NCI-H146 treated with DMSO at 0.1 percent for 48 hours (cell line): ENCODE measurements at regions not wholly inside any gene's neighbourhood (a gene's known extent, or its start where the extent isn't known, plus 50 kb on each side); places are given as distances from the start of the nearest gene placed in this dataset.
"Not testable (repeated sequence)": the region's sequence is repeated elsewhere in the genome, so short reads cannot be mapped to it uniquely, and the experiment has no call there.

Experiments
- DNase-seq: peaks from one replicate; lab custom pipeline; 2025; ENCODE audit not compliant: unreplicated experiment; lab: John Stamatoyannopoulos, UW

DNA sequence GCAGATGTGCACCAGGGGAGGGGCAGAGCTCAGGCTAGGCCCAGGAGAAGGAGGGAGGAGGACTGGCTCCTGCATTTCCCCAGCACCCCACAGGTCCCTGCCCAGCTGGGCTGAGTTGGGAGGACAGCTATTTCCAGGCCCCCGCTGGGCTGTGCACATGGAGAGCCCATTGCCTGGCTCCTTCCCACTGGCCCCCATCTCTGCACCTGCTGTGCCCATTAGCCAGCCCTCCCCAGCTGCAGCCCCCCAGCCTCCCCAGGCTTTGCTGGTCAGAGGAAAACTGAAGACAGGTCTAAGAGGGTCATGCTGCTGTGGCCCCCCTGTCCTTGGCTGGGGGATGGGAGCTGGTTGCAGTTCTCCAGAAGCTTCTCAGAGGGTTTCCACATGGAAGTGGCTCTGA, 81.8 kb upstream of the SHANK2 start:
- DNase-seq = no peak

DNA sequence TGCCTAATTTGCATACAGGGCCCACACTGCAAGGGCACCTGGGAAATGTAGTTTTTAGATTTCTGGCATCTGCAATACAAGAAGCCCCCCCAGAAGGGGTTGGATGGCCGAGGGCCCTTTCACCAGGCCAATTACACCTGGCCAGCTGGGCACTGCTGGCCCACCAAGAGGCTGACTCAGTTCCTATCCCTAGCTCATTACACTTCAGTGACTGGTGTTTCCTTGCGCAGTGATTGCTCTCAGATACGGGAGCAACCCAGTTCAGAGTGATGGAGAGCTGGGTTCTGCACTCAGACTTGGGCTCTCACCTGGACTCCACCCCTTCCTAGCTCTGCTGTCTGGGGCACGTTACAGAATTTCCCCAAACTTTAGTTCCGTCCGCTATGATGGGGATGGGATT, 81.1 kb upstream of the SHANK2 start:
- DNase-seq = no peak

DNA sequence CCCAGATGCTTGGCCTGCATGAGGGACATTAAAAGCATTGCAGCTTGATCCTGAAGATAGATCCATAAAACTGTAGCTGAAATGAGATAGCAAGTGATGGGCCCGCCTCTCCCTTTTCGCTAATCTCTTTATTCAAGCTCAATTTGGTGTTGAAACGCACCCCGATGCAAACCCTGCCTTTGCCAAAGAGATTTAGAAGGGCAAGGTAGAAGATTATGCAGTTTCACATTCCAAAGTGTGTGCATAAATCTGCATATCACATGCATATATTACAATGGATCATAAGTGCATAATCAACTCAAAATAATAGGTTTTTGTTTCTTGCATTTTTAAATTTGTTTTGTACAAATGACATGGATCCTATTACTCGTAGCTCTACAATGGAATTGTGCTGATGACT, 80.1 kb upstream of the SHANK2 start:
- DNase-seq = no peak

DNA sequence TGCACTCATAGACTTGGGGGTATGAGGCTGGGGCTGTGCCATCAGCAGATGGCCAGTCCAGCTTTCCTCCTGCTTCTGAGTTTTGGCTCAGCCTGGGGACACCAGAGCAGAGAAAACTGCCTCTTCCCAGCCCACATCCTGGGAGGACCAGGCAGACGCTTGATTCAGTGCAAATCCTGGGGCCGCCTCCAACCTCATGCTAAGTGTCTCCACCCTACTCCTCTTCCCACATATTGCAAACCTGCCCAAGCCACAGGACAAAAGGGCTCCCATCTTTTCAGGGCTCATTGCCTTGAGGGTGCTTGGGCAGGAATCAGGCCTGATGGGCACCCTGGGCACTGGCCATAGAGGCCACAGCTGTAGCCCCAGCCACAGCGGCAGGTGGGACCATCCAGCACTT, 79.7 kb upstream of the SHANK2 start:
- DNase-seq = no peak

DNA sequence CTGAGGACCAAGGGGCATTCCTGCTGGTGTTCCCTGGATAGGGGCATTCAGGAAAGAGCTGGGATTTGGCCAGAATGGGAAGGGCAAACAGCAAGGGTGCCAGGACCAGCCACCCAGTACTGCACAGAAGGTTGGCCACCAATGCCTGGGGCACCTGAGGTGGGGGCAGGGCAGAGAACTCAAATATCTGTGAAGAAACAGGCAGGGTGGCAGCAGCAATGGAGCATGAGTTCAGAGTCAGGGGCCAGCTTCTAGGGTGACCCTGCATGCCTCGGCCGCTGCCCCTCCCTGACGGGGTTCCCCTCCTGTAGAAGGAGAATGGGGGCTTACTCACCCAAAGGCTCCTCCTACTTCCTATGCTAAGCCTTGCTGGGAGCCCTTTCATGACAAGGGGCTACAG, 79.3 kb upstream of the SHANK2 start:
- no peak for DNase-seq

DNA sequence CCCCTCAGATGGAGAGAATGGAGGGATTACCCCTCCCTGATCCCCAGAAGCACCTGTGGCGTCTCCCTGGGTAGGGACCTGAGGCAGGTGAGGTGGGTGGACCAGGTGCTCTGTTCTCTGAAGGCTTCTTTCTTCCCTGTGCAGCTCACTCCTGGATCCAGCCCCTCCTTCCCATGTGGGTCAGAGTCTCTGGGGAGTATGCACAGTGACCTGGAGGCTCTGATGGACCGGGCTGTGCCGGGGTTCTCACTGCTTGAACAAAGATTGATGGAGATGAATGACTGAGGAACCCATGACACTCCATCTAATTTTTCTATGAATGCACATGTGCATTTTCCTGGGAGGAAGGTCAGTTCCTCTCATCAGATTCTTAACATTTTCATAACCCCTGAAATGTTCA, 78.6 kb upstream of the SHANK2 start:
- no peak for DNase-seq

DNA sequence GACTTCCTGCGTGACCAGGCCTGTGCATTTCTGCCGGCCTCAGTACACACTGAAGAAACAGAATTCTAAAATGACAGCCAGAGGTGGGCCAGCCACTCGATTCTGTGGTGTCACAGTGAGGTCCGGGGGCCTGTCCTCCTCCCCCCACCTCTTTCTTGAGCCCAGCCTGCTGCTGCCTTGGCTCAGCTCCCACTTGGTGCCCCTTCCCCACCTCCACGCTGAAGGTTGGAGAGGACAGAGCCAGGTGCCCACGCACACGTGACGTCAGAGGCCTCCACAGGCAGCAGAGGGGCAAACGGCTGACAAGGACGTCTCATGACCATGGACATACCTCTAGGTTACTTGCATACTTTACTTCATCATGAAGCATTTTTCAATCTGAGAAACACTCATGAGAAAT, 78.0 kb upstream of the SHANK2 start:
- no peak for DNase-seq

DNA sequence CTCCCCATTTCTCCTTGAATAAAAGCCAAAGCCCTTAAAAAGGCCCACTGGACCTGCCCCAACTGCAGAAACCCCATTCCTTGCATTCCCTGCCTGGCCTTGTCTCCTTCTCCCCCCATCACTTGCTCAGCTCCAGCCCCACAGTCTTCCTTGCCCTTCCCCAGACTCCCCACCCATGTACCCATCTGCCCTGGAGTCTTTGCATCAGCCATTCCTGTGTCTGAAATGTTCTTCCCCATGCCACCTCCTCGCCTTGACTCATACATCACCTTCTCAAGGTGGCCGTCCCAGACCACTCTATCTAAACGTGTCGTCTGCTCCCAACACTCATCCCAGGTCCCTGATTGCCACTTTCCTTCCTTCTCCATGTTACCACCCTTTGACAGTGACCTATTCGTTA, 77.4 kb upstream of the SHANK2 start:
- DNase-seq = no peak

DNA sequence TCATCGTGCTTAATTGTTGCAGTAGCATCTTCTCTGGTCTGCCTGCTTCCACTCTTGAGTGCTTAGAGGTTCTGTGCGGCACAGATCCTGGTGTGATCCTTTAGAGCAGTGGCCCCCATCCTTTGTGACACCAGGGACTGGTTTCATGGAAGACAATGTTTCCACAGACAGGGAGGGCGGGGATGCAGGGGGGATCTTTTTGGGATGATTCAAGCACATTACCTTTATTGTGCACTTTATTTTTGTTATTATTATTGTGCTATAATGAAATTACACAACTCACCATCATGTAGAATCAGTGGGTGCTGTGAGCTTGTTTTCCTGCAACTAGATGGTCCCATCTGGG, 76.8 kb upstream of the SHANK2 start:
- DNase-seq = no peak

DNA sequence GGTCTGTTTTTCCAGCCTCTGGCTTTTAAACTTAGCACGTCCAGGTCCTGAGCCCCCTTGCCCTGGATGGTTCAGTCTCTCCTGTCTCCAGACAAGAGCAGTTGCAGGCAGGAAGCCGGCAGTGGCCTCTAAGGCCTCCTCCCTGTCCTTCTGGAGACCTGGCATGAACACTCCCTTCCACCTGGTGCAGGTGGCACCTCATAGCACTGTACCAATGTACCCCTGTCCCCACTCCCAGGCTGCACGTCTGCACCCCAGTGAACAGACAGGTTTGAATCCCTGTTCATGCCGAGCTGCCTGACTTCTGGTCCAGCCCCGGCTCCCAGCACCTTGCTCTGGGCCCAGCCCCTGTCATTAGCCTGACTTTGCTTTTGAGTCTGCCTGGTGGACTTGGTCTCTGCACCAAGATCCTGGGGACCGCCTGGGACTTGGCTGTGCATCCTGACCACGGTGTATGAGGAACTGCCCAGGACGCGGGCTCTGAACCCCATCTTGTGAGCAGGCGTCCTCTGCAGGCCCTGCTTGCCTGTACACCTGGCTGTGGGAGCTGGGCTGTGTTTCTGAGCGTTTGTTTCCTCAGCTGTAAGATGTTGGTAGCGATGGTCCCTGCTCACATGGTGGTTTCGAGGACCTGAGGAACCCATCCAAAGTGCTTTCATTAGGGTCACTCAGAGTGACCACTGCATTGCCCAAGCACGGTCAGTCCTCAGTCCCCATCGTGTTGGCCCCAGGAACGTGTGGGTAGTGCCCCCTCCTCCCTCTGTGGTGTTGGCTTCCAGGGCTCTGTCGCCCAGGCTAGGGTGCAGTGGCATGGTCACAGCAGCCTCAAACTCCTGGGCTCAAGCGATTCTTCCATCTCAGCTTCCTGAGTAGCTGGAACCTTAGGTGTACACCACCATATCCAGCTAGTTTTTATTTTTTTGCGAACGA, 75.0 kb upstream of the SHANK2 start:
- no peak for DNase-seq

DNA sequence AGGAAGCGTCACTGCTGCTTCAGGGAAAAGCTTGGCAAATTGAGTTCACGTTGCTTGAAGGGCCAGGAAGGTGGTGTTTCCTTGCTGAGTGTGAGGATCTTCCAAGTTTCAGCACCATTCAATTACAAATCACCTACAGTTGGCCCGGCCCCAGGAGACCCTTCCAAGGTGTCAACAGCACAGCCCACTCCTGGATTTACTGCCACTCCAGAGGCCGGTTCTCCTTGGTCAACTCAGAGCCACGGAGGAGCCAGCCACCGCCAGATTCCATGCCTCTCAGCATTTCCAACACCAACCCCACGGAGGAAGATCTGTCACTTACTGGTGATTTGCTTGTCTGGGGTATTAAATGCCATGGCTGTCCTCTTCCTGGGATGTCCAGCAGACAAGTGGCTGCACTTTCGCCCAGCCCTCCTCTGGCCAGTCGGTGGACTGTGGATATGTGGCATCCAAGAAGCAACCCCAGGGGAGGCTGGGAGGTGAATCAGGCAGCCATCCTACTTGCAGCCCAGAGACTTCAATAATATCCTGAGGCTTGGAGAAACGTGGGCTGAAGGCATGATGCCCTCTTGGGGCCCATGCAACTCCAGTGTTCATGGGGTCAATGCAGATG, 74.1 kb upstream of the SHANK2 start:
- DNase-seq = no peak

DNA sequence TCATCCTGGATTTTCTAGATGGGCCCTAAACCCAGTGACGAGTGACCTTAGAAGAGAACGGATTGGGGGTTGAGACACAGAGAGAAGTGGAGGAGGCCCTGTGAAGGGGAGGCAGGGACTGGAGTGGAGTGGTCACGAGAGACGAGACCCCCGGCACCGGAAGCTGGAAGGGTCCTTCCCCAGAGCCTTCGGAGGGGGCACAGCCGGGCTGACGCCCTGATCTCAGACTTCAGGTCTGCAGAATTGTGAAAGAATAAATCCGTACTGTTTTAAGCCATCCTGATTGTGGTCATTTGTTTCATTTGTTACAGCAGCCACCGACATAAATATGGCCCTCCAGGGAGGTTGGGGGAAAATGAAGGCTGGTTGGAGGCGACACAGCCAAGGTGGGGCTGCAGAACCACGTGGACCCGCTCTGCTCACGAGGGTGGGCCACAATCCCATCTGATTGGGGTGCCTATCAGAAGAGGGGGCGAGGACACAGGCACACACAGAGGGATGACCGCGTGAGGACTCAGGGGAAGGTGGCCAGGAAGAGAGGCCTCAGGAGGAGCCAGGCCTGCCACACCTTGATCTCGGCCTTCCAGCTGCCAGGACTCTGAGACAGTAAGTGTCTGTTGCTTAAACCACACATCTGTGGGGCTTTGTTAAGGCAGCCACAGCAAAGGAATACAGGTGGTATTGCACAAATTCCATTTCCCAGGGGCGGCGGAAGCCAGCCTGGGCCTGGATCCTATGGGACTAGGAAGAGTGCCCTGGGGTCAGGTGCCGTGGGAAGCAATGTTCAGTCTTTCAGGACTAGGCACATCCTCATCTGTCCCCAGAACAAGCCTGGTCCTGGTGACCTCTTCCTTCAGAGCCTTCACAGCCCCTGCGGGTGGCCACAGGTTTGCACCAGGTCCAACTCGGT, 73.3 kb upstream of the SHANK2 start:
- no peak for DNase-seq

DNA sequence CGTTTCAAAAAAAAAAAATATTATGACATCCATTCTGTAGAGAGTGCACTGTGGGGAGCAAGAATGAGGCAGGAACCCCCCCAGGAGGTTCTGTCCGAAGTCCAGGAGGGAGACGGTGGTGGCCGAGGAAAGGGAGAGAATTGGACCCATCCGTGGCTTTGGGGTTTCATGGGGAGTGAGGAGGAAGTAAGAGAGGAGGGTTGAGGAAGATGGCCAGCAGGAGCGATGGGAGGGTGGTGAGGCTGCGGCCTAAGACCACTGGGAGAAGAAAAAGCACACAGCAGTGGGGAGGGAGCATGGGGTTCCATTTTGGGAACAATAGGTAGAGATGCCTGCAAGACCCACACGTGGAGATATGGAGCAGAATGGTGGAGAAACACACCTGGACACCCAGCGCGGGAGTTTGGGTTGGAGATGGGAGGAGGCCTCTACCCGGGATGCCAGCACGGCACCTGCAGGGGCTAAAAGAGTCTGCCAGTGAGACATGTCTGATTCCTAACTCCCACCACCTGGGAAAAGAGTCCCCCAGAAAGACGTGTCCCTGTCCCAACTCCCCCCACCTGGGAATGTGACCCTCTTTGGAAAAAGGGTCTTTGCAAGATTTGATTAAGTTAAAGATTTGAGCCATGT, 72.5 kb upstream of the SHANK2 start:
- no peak for DNase-seq

DNA sequence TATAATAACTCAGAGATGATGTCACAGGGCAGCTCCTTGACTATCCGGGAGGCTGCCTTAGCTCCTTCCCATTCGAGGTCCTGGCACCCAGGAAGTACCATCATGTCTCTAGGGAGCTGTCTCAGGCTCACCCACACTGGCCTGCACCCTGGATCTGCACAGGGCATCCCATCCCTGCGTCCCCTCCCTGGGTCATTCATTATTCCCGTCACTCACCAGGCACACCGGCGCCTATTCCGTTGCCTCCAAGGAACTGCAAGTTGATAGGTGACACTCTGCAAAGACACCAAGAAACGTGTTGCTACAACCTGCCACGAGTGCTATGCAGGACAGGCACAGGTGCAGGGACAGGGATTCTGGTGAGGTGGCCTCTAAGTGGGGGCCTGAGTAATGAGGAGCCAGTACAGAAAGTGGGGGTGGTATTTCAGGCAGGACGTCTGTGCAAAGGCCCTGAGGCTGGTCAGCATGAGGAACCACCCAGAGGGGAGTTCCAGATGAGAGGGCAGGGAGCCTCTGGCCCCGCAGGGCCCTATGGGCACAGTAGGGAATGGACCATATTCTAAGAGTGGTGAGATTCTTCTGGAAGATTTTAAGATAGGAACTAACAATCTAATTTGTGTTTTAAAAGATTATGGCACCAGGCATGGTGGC, 71.6 kb upstream of the SHANK2 start:
- no peak for DNase-seq

DNA sequence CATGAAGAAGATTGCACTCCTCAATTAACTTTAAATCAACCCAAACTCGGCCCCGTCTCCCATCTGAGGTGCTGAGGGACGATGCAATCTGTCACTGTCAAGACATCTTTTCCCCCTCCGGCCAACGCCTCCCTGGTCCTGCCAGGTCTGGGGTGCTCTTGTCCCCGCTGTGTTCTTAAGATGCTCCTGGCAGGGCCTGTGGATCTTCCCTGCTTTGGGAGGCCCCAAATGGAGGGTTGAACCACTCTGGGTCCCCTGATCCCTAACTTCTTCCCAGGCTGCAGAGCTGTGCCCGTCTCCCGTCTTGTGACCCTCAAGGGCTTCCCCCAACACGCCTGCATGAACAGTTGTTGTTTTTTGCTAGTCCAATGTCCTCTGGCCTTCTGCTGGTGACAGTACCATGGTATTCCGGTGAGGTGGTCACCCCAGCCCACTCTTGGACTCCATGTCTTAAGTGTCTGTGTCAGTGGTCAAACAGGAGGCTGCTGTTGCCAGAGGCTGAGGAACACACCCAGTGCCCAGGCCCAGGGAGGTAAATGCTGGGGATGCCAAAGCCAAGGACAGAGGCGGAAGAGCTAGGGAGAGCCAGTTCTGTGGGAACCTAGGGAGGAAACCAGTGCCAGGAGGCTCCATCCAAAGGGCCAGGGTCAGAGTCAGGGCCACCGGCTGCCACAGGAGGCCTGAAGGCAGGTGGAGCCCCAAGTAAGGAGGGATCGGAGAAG, 70.6 kb upstream of the SHANK2 start:
- no peak for DNase-seq

DNA sequence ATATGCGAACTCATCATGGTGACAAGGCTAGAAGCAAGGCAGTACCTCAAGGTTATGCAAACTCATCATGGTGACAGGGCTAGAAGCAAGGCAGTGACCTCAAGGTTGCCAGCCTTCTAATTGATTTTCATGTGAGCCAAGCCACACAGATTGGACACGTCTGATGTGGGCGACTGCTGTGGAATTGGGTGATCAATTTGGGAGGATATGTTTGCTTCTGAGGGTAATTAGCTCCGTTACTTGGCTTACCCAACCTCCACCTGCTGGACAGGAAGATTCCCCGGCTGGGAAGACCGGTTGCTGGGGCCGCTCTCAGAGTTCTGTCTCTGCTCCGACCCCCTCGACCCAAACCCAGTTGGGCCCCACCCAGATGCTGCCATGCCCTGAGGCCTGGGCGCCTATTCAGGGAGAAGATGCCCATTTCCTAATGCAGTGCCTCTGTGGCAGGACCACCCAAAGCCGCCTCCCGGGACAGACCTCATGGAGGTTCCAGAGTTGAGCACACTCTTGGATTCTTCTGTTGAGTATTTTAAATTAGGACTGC, 69.9 kb upstream of the SHANK2 start:
- DNase-seq = no peak

DNA sequence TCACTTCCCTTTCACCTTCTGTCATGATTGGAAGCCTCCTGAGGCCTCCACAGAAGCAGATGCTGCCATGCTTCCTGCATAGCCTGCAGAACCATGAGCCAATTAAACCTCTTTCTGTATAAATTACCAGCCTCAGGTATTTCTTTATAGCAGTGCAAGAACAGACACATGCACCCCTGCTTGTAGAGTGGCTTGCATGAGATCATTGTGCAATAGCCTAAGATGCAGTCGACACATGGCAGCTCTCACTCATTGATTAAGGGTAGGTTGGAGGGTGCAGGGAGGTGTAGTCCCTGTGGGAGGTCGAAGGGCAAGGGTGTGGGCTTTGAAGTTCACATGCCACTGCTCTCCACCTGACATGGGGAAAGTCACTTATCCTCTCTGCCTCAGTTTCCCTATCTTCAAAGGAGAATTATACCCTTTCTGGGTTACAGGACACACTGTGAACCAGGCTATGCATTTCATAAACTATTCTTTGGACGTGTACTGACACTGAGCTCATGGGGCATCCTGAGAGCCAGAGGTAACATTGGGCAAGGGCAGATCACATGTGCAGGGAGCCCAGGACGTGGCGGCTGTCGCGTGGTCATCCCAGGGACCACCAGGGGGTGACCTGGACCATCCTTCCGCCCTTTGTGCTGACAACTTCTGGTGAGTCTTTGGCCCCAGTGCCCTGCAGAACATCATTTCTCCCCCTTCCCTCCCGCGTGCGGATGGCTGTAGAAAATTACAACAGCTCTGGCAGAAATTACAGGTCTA, 69.2 kb upstream of the SHANK2 start:
- DNase-seq = no peak

DNA sequence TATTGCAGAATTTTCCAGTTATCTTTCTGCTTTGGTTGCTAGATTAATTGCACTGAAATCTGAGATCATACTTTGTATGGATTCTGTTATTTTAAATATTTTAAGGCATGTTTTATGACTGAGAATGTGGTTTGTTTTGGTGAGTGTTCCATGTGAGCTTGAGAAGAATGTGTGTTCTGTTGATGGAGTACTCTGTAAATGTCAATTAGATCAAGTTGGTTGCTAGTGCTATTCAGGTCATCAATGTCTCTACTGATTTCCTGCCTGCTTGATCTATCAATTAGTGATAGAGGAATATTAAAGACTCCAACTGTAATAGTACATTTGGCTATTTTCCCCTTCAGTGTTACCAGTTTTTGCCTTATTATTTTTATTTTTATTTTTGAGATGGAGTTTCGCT, 64.3 kb upstream of the SHANK2 start:
- DNase-seq = no peak

DNA sequence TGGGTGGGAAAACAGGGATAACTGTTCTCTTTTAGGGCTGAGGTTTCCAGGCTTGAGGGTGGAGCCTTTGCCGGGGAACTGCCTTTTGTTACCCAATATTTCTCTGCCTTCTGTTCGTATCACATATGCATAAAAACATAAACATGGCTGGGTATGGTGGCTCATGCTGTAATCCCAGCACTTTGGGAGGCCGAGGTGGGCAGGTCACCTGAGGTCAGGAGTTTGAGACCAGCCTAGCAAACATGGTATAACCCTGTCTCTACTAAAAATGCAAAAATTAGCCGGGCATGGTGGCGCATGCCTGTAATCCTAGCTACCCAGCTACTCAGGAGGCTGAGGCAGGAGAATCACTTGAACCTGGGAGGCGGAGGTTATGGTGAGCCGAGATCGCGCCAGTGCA, 60.2 kb upstream of the SHANK2 start:
- not testable (repeated sequence) for DNase-seq
